OCI-LY7 (cell line): ENCODE measurements at regions not wholly inside any gene's neighbourhood (a gene's known extent, or its start where the extent isn't known, plus 50 kb on each side); places are given as distances from the start of the nearest gene placed in this dataset.

Experiments used
- EZH2phosphoT487 ChIP-seq: fragments of 200-600 bp; sonication (generic); IDR thresholded peaks from 2 replicates; pipeline ENCODE4 v1.6.1; 2018; ENCODE audit warnings: low read depth, borderline replicate concordance, mild to moderate bottlenecking, mixed run types, antibody characterized with exemption, low read length, moderate library complexity, mixed read lengths
- TF ChIP-seq, protein P1 (sequence below): fragments of 200-600 bp; sonication (generic); conservative IDR thresholded peaks from 2 replicates; pipeline ENCODE4 v1.5.1; 2014; ENCODE audit warnings: mild to moderate bottlenecking, antibody characterized with exemption, low read length, moderate library complexity, mixed read lengths

DNA sequence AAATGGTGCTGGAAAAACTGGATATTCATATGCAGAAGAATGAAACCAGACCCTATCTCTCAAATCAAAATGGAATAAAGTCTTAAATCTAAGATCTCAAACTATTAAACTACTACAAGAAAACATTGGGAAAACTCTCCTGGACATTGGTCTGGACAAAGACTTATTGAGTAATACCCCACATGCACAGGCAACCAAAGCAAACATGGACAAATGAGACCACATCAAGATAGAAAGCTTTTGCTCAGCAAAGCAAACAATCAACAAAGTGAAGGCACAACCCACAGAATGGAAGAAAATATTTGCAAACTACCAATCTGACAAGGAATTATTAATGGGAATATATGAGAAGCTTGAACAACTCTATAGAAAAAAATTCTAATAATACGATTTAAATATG is 284.4 kb upstream of the FGF16 start:
- TF ChIP-seq, protein P1, sequence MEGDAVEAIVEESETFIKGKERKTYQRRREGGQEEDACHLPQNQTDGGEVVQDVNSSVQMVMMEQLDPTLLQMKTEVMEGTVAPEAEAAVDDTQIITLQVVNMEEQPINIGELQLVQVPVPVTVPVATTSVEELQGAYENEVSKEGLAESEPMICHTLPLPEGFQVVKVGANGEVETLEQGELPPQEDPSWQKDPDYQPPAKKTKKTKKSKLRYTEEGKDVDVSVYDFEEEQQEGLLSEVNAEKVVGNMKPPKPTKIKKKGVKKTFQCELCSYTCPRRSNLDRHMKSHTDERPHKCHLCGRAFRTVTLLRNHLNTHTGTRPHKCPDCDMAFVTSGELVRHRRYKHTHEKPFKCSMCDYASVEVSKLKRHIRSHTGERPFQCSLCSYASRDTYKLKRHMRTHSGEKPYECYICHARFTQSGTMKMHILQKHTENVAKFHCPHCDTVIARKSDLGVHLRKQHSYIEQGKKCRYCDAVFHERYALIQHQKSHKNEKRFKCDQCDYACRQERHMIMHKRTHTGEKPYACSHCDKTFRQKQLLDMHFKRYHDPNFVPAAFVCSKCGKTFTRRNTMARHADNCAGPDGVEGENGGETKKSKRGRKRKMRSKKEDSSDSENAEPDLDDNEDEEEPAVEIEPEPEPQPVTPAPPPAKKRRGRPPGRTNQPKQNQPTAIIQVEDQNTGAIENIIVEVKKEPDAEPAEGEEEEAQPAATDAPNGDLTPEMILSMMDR: no peak
- TF ChIP-seq EZH2phosphoT487: no peak
